CD4-positive, alpha-beta T cell treated with Interleukin-6 at 100 ng/mL for 8 hours (primary cell): ENCODE measurements at regions not wholly inside any gene's neighbourhood (a gene's known extent, or its start where the extent isn't known, plus 50 kb on each side); places are given as distances from the start of the nearest gene placed in this dataset.

Experiments used
- DNase-seq: peaks from one replicate; pipeline ENCODE4 v3.0.0-alpha.2; 2020; ENCODE audit warnings: mixed read lengths, low spot score

DNA sequence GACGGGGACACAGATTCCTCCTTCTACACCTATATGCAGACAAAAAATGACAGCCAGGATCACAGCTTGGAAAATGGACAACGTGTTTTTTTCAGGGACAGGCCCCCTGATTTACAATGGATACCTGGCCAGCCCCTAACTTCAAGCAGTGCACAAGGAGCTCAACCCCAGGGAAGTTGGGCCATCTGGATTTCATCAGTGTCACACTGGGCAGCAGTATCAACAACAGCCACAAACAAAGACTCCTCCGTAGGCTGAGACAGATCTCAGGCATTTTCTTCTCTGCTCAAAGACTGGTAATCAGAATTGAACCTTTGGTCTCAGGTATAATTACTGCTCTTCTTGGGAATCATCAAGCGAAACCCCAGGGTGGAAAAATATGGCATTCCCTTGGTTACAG, 374.0 kb downstream of the ZNF608 start:
- no peak for DNase-seq

DNA sequence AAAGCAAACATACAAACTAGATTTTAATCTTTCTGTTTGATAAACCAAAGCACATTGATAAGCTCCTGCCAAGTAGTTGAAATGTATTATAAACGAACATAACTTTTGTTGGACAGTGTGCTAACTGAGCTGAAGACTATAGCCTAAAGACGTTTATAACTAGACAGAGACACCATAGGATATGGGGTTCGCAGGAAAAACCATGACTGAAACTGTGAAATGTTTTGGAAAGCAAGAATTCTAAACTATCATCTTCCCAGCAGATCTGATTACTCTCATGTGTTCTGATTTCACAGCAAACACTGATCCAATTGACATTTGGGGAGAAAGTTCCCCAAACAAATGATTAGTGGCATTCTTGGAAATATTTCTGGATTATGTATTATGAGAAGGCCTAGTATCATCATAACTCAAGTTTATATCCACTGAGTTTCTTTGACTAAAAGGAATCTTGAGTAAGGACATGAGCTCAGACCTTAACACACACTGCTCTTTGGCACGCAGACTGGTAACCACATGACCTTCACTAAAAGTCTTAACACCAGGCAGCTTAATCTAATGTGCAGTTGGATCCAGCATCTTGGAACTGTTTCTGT, 375.2 kb downstream of the ZNF608 start:
- no peak for DNase-seq

DNA sequence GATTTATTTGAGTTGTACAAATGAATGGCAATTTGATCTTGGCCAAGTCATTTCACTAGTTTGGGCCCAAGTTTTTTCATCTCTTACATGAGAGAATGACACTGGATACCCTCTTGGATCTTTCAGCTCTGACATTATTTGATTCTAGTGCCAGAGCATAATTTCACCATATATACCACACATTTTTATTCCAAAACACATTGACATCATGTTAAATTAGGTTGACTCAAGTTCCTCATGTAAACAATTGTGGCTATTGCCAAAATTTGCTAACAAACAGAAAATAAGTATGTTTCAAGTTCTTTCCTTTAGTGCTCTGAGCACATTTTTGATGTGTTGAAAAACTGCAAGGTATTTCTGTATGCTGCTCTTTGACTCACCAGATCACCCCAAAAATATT, 375.8 kb downstream of the ZNF608 start:
- no peak for DNase-seq

GRCh38 chr5:124365361-124365801, 381.1 kb downstream of the ZNF608 start:
- DNase-seq: no peak

GRCh38 chr5:124355928-124356327, 390.5 kb downstream of the ZNF608 start:
- DNase-seq: no peak

- no peak for DNase-seq
Measured at GRCh38 chr5:124353016-124353415, 393.4 kb downstream of the ZNF608 start.

- no peak for DNase-seq
Measured at GRCh38 chr5:124352312-124352711, 394.1 kb downstream of the ZNF608 start.

GRCh38 chr5:124349931-124350330, 396.5 kb downstream of the ZNF608 start:
- DNase-seq: no peak

- DNase-seq: no peak
Measured at GRCh38 chr5:124343451-124343867, 403.0 kb downstream of the ZNF608 start.

DNA sequence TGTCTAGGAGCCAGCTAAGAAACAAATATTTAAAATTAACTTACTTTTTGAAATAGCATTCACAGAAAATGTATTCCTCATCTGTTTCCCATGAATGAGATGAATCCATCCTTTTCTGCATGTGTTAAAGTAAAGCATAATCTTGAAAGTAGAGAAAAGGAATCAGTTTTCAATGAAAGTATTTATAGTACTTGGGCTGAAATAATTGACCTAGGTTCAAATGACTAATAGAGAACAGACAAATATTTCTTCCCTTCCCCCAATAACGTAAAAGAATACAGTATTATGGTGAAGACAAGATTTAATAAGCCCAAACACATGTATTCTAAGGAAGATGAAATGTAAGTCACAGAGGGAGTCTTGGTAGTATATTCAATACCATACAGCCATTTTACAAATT, 403.5 kb downstream of the ZNF608 start:
- DNase-seq: no peak

DNA sequence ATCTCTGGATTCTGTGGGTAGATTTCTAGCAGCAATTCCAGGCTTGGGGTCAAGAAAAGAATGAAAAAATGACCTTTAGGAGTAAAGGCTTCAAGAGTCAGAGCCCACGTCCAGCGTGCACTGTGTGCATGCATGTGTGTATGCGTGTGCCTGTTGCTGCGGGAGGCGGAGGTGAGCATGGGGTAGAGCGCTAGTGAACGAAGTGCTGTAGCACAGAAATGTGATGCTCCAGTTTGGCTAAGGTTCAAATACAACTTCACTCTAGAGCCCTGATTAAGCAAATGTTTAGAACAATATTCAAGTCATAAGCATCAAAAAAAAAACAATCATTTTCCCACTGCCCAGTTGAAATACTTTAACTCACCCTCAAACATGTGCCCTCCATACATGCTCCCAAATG, 403.9 kb downstream of the ZNF608 start:
- DNase-seq: no peak

DNA sequence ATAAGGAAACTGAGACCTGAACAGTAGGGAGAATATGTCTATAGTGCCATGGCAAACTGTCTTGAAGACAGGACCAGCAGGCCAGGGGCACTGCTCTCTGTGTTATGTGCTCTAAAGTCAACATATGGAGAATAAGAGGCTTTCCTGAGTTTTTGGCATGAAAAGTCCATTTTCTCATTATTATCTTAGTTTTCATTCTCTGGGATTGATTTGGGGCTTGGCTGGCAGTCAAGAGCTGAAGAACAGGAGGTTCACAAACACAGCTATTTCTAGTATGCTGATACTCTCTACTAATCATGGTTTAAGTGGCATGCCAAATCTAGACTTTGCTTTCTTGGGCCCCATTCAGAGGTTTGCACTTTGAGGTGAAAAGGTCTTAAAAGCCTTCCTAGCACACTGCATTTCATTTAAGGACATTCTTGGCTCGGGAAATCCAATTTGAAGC, 404.4 kb downstream of the ZNF608 start:
- no peak for DNase-seq

DNA sequence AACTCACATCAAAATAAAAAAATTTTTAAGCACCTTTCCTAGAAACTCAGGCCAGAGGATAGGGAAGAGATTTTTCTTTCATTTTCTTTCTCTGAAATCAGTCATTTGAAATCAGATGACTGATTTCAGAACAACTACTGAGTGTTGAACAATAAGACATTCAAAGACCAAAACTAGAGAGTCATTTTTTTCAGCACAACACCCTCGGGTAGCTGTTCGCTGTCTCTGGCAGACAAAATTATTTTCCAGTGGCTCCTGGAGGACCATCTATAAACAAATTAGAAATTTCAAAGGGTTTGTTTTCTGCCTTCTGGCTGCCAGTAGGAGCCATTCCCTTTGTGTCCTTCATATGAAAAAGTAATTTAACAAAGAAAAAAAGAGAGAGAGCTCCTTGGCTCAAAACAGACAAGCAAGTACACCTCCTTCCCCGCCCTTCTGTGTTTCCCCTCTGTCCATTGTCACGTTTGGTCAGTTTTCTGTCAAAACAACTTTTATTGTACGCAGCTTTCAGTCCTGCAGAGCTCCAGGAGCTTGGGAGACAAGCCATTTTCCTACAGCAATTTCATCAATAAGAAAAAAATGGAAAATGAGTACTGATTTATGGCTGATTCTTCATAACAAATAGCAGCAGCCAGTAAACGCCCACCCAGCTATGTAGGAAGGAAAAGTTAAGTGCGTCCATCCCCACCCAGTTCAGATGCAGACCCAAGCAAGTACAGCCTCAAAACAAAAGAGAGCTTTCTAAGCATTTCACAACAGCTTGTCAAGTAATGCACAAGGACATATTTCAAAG, 405.2 kb downstream of the ZNF608 start:
- DNase-seq: no peak

- no peak for DNase-seq
Measured at GRCh38 chr5:124337996-124338395, 408.4 kb downstream of the ZNF608 start.

DNA sequence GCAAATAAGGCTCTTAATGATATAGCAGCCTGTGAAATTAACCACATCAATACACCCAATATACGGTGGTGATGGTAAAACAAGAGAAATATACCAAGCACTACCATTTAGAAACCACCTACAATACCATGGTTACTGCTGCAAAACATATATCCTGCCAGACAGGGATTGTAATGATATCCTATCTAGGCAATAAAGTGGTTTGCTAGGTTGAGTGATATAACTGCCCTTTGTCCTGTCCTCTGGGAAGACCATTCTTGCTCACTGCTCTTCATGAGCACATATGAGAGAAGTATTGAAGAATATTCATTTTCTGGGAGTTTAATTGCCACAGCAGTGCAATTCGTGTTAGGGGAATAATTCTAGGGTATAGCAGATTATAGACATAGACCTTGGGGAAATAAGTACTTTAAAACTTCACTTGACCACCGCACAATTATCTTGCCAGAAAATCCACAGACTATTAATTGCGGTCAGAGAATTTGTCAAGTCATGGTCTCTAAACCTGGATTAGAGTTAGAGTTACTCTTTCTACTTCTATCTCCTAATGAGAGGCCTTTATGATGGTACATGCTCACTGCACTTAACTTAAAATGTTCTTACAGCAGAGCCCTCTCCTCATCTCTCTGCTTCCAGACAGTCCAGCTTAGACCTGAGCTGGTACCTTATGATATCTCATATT, 413.0 kb downstream of the ZNF608 start:
- DNase-seq: no peak

DNA sequence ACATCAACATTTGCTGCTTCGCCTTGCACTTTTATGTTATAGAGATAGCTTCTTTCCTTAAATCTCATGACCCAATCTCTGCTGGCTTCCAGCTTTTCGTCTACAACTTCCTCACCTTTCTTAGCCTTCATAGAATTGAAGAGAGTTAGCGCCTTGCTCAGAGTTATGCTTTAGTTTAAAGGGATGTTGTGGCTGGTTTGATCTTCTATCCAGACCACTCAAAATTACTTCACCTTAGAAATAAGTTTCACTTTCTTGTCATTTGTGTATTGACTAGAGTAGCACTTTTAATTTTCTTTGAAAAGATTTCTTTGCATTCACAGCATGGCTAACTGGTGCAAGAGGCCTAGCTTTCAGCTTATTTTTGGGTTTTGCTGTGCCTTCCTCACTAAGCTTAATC, 414.2 kb downstream of the ZNF608 start:
- no peak for DNase-seq

GRCh38 chr5:124330595-124331220, 415.7 kb downstream of the ZNF608 start:
- no peak for DNase-seq

DNA sequence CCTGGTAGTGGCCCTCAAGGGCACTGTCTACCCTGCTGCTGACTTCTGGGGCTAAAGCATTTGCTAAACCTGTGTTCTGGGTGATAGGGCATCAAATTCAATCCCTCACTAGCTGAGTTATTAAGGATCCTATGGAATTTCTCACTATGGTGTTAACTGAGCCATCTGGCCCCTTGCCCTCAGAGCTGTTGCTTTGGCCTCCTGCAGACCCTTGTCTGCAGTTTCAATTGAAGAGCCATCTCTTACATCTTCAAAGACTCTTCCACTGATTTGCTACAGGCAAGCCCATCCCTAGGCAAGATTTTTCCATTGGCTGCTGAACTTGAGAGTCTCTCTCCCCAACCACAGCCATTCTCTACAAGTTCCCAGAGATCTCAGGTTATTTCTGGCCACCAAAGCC, 418.2 kb downstream of the ZNF608 start:
- DNase-seq: no peak

- DNase-seq: no peak
Measured at GRCh38 chr5:124318661-124319060, 427.8 kb downstream of the ZNF608 start.

DNA sequence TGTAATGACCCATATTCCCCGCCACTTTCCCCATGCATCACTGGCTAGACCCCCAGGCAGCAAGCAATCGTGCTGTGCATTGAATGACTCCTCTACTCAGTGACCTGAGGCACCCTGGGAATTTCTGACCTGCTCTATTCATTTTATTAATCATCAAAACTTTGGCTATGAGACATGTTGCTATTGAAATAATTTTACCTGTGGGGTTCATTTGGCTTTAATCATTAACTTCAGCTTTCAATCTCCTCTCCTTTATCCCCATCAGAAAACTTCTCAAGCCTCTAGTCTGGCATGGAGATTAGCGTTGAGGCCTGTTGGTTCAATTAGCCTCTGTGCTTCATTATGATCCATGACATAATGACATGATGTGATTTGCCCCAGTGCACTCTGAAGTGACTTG, 429.0 kb downstream of the ZNF608 start:
- DNase-seq: no peak

GRCh38 chr5:124315741-124316415, 430.6 kb downstream of the ZNF608 start:
- no peak for DNase-seq

- DNase-seq: no peak
Measured at GRCh38 chr5:124310453-124310852, 436.0 kb downstream of the ZNF608 start.
